HG03354 (cell line): ENCODE measurements at regions not wholly inside any gene's neighbourhood (a gene's known extent, or its start where the extent isn't known, plus 50 kb on each side); places are given as distances from the start of the nearest gene placed in this dataset.

ENCODE experiments used
- ATAC-seq: cut with Tn5 transposase; IDR thresholded peaks from one replicate; pipeline ENCODE4 v1.9.1; 2021; ENCODE audit warnings: mild to moderate bottlenecking; ENCODE audit not compliant: unreplicated experiment, poor library complexity, severe bottlenecking

DNA sequence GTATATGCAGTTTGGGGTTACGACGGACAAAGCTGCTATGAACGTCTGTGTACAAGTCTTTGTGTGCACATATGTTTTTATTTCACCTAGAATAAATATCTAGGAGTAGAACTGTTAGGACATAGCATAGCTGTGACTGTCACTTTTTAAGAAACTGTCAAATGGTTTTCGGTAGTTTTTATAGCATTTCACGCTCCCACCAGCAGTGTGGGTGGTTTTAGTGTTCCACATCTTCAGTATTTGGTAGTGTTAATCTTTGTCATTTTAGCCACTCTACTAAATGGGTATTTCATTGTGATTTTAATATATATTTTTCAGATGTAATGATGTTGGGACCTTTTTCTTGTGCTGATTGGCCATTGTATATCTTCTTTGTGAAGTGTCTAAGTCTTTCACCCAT, 109.1 kb upstream of the BCAT1 start:
- ATAC-seq, result no peak

DNA sequence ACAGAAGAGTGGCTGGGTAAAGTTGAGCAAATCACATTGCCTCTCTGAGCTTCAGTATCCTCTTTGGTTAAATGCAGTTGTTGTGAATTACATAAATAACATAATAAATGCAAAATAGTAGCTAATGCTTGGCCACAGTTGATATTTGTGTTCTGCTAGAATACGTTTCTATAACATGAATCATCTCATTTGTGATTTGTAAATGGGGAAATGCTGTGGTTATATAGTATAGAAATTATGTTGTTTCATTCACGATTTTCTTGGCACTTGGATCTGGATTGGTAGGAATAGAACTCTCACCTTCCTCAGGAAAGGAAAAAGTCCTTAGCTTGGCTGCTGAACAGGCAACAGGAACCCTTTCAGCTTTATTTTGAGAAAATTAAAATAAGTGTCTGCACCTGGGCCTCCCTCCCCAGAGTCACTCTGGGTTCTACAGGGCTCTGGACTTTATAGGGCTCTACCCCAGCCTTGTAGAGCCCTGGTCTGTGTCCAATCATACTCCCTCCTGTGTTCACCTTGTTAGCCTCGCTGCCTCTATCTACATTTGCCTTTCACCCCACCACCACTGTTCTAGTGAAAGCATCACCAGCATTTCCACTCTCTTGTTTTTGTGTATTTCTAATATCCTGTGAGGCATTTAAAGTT, 107.7 kb upstream of the BCAT1 start:
- ATAC-seq, result no peak

- ATAC-seq, result no peak
Observed at GRCh38 chr12:25056011-25056410, 107.1 kb upstream of the BCAT1 start.

- no peak for ATAC-seq
Observed at GRCh38 chr12:25054783-25055144, 105.9 kb upstream of the BCAT1 start.

- no peak for ATAC-seq
Observed at GRCh38 chr12:25054076-25054782, 105.3 kb upstream of the BCAT1 start.

- no peak for ATAC-seq
Observed at GRCh38 chr12:25052914-25053211, 104.0 kb upstream of the BCAT1 start.

DNA sequence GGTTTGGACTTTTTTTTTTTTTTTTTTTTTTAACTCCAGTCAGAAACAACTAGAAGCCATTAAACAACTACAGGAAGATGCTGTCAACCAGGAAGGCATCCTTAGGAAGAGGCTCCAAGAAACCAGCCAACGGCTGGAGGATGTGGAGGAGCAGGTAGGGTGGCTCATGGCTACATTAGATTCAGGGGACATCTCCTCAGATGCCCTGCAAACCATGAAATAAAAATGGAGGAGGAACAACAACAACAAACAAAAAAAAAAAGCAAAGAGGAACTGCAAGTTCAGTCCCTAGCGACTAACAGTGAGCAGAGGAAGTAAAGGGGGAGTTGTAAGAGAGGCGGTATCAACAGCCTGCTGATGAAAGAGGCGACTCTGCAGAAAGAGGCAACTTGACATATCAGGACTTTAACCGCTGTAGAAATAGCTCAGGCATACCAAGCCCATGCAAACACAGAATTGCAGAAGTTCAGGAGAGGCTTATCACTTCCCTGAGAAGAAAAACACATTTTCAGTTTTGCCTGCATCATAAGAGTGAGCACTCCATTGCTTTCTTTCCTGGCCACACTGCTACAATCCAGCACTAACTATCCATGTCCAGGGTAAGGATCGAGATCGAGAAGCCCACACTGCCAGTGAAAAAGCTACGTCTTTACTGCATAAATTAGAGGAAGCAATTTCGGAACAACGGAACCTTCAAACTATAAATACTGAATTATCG, 103.5 kb upstream of the BCAT1 start:
- ATAC-seq, result peak; percentile 69

- ATAC-seq, result peak; percentile 75
Observed at GRCh38 chr12:25051656-25052195, 102.8 kb upstream of the BCAT1 start.

DNA sequence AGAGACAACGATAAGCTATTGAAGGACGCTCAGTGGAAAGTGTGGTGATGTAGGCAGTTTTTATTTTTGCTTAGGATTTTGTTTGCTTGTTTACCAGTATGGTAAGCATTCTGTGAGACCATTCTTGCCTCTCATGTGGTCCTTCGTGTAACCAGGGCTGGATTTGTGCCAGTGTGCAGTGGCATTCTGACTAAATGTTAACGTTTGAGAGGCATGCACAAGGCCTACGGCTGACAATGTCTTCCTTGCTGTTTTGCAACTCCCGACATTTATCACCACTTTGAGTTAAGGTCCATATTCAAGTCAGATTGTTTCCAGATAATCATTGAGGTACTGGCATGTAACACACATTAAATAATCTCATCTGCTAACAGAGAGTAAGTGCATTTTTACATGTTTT, 102.3 kb upstream of the BCAT1 start:
- ATAC-seq, result no peak

- ATAC-seq, result no peak
Observed at GRCh38 chr12:25045869-25046268, 97.0 kb upstream of the BCAT1 start.

GRCh38 chr12:25041006-25041741, 92.3 kb upstream of the BCAT1 start:
- ATAC-seq, result peak; percentile 71

- no peak for ATAC-seq
Observed at GRCh38 chr12:25040593-25040992, 91.7 kb upstream of the BCAT1 start.

DNA sequence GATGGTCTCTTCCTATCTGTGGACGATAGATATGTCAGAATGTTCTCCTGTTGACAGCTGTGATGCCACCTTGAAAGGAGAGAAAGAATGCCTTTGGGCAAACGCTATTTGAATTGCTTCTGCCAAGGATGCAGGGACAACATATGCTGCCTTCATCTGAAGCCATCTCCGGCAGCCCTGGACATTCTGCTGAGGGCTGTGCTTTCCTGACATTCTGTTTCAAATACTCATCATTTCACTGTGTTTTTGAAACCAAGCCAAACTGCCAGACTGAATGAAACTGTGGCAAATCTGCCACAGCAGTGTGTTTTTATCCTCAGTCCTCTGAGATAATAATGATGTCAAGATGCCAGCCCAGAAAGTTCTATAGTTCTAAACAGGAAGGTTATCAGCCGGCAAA, 85.8 kb upstream of the BCAT1 start:
- no peak for ATAC-seq

GRCh38 chr12:25025951-25026490, 77.1 kb upstream of the BCAT1 start:
- ATAC-seq, result no peak

DNA sequence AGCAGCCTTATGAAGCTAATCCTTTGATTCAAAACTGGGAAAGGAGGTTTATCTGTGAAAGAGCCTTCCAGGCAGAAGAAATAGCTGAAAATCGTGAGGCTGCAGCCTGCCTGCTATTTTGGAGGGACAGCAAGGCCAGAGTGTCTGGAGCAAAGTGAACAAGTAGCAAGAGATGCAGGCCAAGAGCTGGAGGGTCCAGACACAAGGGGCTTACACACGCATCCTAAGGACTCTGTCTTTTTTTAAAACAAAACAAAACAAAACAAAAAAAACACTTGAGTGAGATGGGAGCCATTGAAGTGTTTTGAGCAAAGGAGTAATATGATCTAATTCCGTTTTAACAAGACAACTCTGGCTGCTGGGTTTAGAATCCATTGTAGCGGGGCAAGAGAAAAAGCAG, 76.4 kb upstream of the BCAT1 start:
- ATAC-seq, result no peak

GRCh38 chr12:25023808-25024207, 74.9 kb upstream of the BCAT1 start:
- ATAC-seq, result peak; percentile 40

DNA sequence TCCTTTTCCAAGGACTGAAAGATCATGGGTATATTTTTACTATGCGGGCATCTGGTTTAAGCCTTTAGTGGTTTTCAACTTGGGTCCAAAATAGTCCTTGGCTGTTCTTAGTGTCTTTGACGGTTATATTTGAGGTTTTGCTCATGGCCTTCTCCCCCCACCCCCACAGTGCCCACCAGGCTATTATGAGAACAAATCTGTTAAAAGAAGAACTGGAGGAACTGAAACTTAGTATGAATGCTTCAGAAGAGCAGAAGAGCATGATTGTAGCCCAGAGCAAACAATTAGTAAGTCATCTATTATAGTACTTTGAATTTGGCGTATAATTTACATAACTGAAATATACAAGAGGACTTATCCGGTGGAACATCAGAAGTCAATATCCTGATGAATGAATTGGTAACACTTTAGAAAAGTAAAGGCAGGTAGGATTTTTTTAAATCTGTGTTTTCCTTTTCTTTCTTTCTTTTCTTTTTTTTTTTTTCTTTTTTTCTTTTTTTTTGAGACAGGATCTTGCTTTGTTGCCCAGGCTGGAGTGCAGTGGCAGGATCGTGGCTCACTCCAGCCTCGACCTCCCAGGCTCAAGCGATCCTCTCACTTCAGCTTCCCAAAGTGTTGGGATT, 71.8 kb upstream of the BCAT1 start:
- peak; percentile 93 for ATAC-seq

DNA sequence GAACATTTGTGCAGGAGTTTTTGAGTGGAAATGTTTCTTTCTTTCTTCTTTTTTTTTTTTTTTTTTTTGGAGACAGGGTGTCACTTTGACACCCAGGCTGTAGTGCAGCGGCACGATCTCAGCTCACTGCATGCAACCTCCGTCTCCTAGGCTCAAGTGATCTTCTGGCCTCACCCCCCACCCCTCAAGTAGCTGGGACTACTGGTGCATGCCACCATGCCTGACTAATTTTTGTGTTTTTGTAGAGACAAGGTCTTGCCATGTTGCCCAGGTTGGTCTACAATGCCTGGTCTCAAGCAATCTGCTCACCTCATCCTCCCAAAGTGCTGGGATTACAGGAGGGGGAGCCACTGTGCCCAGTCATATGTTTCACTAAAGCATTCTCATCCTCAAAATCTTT, 69.2 kb upstream of the BCAT1 start:
- ATAC-seq, result no peak

DNA sequence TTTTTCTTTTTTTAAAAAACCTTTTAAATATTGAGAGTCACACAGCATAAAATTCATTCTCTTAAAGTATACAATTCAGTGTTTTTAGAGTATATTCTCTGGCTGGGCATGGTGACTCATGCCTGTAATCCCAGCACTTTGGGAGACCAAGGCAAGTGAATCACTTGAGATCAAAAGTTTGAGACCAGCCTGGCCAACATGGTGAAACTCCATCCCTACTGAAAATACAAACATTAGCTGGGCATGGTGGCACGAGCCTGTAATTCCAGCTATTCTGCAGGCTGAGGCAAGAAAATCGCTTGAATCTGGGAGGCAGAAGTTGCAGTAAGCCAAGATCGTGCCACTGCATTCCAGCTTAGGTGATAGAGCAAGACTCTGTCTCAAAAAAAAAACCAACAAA, 68.4 kb upstream of the BCAT1 start:
- ATAC-seq, result no peak

- no peak for ATAC-seq
Observed at GRCh38 chr12:25014961-25015360, 66.1 kb upstream of the BCAT1 start.
